Activated CD4-positive, alpha-beta T cell treated with anti-CD3 and anti-CD28 coated beads for 48 hours (primary cell): ENCODE measurements at regions not wholly inside any gene's neighbourhood (a gene's known extent, or its start where the extent isn't known, plus 50 kb on each side); places are given as distances from the start of the nearest gene placed in this dataset.

Experiments used
- DNase-seq: peaks from one replicate; pipeline ENCODE4 v3.0.0-alpha.2; 2020

GRCh38 chr17:79162012-79162963 is 87.7 kb downstream of the ENGASE start:
- no peak for DNase-seq

- peak; percentile 39 for DNase-seq
These were observed 86.5 kb downstream of the ENGASE start for GRCh38 chr17:79160980-79161636.

GRCh38 chr17:79159926-79160325 is 85.3 kb downstream of the ENGASE start:
- no peak for DNase-seq

GRCh38 chr17:79159471-79159870 is 84.8 kb downstream of the ENGASE start:
- DNase-seq = no peak

- no peak for DNase-seq
These were observed 82.0 kb downstream of the ENGASE start for GRCh38 chr17:79156463-79157095.

DNA sequence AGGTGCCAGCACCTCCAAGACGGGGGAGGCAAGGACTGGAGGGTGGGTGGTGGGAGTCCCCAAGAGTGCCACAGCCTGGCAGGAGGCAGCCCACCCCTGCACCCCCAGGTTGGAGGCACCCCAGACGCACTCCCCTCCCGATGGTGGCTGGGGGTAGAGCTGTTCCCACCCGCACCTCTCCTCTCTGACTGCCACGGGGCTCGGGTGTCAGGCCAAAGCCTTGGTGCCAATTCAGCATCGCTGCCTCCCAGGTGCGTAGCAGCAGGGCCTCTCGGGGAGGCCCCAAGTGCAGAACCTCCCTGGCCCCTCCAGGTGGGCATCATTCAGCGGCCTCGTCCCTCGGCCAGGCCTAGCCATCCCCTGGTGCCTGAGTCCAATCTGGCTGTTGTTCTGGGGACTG is 81.1 kb downstream of the ENGASE start:
- DNase-seq = no peak

DNA sequence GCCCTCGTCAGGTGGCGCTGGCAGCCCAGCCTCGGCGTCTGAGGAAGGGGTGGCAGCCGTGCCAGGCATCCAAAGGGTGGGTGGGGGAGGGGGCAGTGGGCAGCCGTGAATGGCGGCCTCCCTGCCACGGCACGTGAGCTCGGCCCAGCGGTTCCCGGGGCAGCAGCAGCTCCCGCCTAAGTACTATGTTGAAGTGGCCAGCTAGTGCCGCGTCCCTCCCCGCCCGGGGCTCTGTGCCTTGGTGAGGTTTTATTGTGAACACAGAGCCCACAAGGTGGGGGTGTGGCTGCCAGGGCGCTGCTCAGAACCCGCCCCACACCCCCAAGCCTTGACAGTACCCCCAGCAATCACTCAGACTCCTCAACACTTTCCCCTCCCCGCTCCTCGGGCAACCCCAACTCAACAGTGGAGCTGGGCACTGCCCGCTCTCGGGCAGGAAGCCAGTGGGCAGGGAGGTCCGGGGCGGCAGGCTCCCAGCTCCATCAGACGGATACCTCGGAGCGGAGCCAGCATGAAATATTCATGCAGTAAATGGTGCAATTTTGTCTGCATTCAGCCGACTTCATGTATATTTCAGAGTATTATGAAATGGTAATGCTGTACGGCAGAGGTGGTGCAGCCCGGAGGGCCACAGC is 80.4 kb downstream of the ENGASE start:
- DNase-seq = no peak

DNA sequence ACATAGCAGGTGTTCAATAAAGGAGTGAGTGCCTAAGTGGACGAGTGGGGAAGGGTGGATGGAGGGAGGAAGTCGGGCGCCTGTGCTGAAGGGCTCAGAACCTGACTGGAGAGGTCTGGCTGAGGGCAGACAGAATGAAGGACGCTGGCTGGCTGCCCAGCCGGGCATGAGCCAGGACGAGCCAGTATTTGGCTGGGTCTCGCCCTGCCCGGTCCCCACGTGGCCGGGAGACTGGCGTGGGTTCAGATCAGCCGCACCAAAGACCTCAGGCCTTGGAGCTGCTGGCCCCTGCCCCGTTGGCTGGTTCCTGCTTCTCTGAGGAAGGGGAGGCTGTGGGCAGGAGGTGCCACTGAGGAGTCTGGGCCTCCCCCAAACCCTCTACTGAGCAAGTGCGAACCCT is 79.8 kb downstream of the ENGASE start:
- no peak for DNase-seq

- DNase-seq = no peak
These were observed 78.9 kb downstream of the ENGASE start for GRCh38 chr17:79153367-79154130.

DNA sequence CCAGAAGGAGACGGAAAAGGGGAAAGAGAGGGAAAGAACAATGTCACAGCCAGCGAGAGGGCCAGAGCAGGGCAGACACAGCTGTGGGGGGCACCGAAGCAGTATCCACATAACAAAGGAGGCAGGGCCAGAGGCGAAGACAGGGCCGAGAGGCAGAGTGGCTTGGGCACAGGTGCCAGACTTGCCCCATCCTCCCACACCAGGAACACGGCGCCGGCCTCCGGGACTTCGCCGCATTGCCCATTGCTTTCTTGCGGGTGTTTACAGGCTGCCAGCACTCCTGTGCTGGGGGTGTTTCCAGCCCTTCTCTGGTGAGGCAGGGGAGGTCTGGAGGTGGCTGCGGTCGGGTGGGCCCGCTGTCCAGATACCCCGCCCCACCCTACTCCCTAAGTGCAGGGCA is 78.0 kb downstream of the ENGASE start:
- no peak for DNase-seq

DNA sequence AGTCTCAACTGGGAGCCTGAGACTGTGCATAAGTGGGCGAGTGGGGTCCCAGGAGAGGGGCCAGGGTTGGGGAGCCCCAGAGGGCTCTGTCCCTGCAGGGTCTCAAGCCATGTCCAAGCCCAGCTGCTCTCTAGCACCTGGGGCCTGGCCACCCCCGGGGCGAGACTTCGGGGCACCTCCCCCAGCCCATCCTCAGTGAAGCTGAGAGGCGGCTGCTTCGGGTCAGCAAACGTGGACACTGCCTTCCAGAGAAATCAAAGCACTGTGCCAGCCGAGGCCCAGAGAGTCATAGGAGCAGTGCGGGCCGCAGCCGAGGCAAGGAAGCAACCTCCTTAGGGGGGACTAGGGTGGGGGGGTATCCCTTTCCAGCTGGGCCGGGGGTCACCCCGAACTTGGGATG is 77.5 kb downstream of the ENGASE start:
- no peak for DNase-seq

GRCh38 chr17:79150799-79151198 is 76.2 kb downstream of the ENGASE start:
- DNase-seq = no peak

- DNase-seq = no peak
These were observed 75.6 kb downstream of the ENGASE start for GRCh38 chr17:79150035-79150733.

DNA sequence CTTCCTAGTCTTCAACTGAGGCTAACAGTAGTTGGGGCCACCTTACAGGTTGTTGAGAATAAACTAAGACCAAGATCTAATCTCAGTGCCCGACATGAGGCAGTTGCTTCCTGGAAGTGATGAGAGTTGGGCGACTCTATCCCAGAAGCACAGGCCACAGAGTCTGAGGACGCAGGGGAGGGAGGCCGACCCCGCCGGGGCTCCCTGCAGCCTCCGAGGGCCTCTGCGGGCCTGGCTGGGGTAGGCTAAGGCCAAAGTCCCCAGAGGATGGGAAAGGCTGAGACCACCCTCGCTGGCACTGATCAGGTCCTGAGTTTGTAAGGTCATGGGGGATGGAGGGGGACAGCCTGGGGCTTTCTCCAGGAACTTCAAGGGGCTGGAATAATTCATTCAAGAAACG is 74.0 kb downstream of the ENGASE start:
- no peak for DNase-seq

- DNase-seq = no peak
These were observed 73.3 kb downstream of the ENGASE start for GRCh38 chr17:79147746-79148506.

DNA sequence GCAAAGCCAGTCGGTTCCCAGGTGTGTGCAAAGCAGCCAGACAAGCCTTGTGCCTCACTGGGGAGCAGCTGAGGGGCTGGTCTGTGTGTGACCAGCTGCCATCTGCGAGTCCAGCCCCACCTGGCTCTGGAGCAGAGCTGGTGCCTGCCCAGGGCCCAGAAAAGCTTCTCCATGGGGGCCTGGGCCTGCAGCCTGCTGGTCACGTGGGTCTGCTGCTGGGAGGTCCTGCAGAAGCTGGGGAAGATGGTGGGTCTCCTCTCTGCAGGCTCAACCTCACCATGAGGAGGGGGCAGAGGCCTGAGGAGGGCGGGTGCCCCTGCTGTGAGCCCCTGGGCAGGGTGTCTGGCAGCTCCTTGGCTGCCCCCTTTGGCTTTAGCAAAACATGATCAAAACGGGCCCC is 71.9 kb downstream of the ENGASE start:
- DNase-seq = no peak

DNA sequence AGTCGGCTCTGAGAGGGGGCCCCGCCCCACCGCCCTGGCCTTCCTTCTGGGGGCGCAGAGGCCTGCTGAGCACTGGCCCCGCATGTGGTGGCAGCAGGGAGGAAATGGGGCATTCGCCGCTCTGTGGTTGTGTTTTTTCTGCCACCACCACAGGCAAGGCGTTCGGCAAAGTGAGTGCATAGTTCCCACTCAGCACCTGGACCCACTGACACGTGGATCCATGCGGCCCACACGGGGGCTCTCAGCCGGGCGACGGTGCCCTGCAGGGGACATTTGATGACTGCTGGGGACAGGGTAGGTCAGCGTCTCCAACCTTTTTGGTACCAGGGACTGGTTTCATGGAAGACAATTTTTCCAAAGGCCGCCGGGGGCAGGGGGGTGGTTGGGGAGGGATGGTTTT is 70.9 kb downstream of the ENGASE start:
- no peak for DNase-seq

- no peak for DNase-seq
These were observed 69.5 kb downstream of the ENGASE start for GRCh38 chr17:79144133-79144532.

GRCh38 chr17:79142375-79142774 is 67.8 kb downstream of the ENGASE start:
- no peak for DNase-seq

DNA sequence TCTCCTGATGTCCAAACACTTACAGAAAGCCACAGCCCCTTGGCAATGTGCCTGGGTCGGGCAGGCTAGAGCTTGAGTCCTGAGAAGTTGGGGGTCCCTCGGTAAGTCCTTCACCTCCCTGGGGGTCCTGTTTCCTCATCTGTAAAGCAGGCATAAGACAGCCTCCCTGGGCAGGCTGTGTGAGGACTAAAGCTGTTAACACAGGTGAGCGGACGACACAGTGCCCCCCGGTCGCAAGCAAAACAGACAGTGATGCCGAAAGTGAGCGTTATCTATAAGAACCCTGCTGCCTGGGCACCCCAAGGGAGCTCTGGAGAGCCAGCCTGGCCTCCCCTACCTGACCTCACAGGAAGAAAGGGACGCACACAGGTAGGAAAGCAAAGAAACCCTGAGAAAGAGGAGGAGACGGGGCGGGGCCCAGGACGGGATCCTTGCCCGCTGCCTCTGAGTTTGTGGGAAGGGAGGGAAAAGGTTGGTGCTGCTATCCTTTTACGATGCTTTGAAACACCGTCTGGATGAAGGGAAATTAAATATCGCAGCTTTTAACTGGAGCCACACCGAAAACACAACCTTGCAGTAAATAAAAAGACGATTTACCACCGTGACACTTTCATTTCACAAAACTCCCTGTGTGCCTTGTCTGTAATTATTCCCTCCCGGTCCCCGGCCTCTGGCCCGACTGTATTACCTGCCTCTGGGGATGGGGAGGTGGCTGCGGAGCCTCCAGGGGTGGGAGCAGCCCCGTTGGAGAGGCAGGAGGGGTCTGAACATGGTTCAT is 67.1 kb downstream of the ENGASE start:
- DNase-seq = no peak
